Stimulated activated naive CD8-positive, alpha-beta T cell treated with anti-CD3 and anti-CD28 coated beads, Interleukin-15, amount 100 ng/mL, for 72 hours (primary cell): ENCODE measurements at regions not wholly inside any gene's neighbourhood (a gene's known extent, or its start where the extent isn't known, plus 50 kb on each side); places are given as distances from the start of the nearest gene placed in this dataset.
A peak's percentile ranks its signal among the peaks of the same experiment; 100 is the strongest.
"Not testable (repeated sequence)": the region's sequence is repeated elsewhere in the genome, so short reads cannot be mapped to it uniquely, and the experiment has no call there.

Experiments used
- ATAC-seq: fragments of 150-1000 bp; cut with Tn5 transposase; 2 replicates; pipeline ENCODE4 v1.10.0; 2021; ENCODE audit warnings: mild to moderate bottlenecking, moderate library complexity
- DNase-seq, 2 donors: peaks; one replicate each; pipeline ENCODE4 v3.0.0; 2021 to 2022
- H3K27ac Mint-ChIP-seq, 2 donors: one replicate each; pipeline ENCODE4 v1.8.0; 2022; ENCODE audit warnings: mild to moderate bottlenecking in 2 of 2, mixed read lengths in 2 of 2, moderate library complexity in 2 of 2
- H3K27me3 Mint-ChIP-seq: one replicate; pipeline ENCODE4 v1.8.0; 2022; ENCODE audit warnings: mixed read lengths
- H3K4me1 Mint-ChIP-seq: one replicate; pipeline ENCODE4 v1.8.0; 2022; ENCODE audit warnings: mild to moderate bottlenecking, mixed read lengths
- H3K4me3 Mint-ChIP-seq, 2 donors: one replicate each; pipeline ENCODE4 v1.8.0; 2022; ENCODE audit warnings: mild to moderate bottlenecking in 2 of 2, mixed read lengths in 2 of 2, moderate library complexity in 1 of 2
- H3K9me3 Mint-ChIP-seq, 2 donors: one replicate each; pipeline ENCODE4 v1.8.0; 2022; ENCODE audit warnings: mixed read lengths in 2 of 2

GRCh38 chr17:64779098-64779375 lies 116.9 kb upstream of the SMURF2 start:
- H3K9me3 Mint-ChIP-seq, ATAC-seq, DNase-seq, H3K27ac Mint-ChIP-seq: not testable (repeated sequence)
- Mint-ChIP-seq H3K4me3 (peak overlapping the region; percentile 22 to 71), H3K27me3 (peaks cover 13% of the 10 kb centered on the region), H3K4me1 (peaks cover 64% of the 10 kb centered on the region)

- peaks cover 64% of the 10 kb centered on the region for H3K4me1 Mint-ChIP-seq
- ATAC-seq (peak; percentile 9), DNase-seq (peak; percentile 26 to 59)
- H3K27ac Mint-ChIP-seq, result peak overlapping the region in 1 of 2 donors; percentile 63
- peaks cover 13% of the 10 kb centered on the region for H3K27me3 Mint-ChIP-seq
- no peaks in the 10 kb centered on the region for H3K9me3 Mint-ChIP-seq
- H3K4me3 Mint-ChIP-seq, result peak overlapping the region; percentile 22 to 78
Measured at GRCh38 chr17:64778240-64779097, 116.4 kb upstream of the SMURF2 start.

DNA sequence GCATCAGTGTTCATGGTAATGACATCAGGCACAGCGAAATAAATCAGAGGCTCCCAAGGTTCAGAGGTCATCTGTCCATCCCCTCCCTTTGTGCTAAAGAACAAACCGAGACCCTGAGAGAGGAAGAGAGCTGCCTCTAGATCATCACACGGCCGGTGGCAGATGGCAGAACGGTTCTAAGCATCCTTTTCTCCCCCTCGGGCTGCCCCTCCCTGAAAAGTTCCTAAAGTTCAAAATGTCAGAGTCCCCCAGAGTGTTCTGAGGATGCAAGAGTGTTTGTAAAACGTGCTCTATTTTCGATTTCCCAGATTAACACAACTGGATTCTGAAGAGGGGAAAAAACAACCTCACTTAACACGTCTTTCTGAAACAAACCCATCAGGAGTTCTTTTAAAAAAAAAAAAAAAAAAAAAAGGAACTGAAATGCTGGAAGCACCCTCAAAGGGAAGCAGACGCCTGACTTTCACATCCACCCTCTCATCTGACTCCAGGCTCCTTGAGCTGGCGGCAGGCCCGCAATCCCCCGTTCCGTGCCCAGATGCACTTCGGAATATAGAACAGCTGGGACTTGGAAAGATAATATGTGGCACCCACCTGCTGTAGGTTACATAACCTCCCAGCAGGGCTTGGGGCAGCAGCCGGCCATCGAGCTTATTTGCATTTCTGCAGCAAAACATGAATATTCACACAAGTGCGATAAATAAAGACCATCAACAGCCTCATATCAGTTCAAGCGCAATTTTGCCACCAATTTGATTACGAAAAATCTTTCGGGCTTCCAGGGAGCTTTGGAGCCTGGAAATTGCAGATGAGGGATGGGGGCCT lies 115.5 kb upstream of the SMURF2 start:
- no peak for ATAC-seq
- H3K27me3 Mint-ChIP-seq, result peaks cover 13% of the 10 kb centered on the region

GRCh38 chr17:64776720-64777414 lies 114.8 kb upstream of the SMURF2 start:
- ATAC-seq (peak; percentile 73), DNase-seq (peak; percentile 76 to 80)
- H3K27ac Mint-ChIP-seq, result peak overlapping the region in 1 of 2 donors; percentile 59
- not testable (repeated sequence) for H3K9me3 Mint-ChIP-seq
- peak overlapping the region; percentile 76 for H3K4me3 Mint-ChIP-seq
- H3K4me1 Mint-ChIP-seq, result peaks cover 48% of the 10 kb centered on the region
- H3K27me3 Mint-ChIP-seq, result peaks cover 13% of the 10 kb centered on the region

More for the DNA sequence above, 115.5 kb upstream of the SMURF2 start:
- Mint-ChIP-seq H3K4me3 (peak overlapping the region; percentile 43 to 75), H3K27ac (no peak overlapping the region), H3K4me1 (peaks cover 56% of the 10 kb centered on the region), H3K9me3 (no peaks in the 10 kb centered on the region)
- no peak for DNase-seq

DNA sequence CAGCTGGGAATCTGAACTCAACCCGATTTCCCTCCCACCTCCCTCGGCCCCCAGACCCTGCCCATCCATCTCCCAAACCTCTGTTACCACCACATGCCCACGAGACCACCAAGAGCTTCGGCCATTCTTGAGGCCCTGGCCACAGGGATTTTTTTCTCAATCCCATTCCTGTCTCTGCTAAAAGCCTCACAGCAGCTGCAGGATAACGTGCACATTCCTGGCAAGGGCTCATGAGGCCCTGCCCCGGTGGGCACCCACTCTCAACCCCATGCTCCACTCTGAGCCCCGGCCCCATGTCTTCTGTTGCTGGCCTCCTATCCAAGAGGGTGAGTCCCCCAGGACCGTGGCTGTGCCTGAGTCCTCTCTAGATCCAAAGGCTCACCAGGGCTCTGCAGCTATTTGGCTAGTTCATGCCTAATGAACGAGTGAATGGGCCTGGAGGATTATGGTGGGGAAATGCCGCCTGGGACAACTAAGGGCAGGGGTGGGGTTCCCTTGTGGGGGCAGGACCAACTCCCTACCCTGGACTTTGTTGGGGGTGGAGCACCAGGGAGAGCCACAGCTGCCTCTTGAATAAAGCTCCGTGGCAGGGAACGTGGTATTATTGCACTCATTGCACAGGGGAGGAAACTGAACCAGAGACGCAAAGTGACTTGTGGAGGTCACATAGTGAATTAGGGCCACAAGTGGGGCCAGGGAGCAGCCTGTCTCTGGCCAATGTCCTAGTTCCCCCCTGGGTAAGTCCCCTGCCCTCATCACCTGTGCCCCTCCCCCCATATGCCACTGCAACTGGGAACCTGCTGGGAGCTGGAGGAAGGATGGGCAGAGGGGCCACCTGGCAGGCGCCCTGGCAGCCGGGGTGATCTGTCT lies 113.8 kb upstream of the SMURF2 start:
- ATAC-seq (no peak), DNase-seq (no peak)
- H3K4me1 Mint-ChIP-seq, result peaks cover 39% of the 10 kb centered on the region
- H3K9me3 Mint-ChIP-seq, result no peaks in the 10 kb centered on the region
- H3K27ac Mint-ChIP-seq, result peak overlapping the region; percentile 31 to 62
- H3K27me3 Mint-ChIP-seq, result peaks cover 13% of the 10 kb centered on the region
- peak overlapping the region in 1 of 2 donors; percentile 76 for H3K4me3 Mint-ChIP-seq

DNA sequence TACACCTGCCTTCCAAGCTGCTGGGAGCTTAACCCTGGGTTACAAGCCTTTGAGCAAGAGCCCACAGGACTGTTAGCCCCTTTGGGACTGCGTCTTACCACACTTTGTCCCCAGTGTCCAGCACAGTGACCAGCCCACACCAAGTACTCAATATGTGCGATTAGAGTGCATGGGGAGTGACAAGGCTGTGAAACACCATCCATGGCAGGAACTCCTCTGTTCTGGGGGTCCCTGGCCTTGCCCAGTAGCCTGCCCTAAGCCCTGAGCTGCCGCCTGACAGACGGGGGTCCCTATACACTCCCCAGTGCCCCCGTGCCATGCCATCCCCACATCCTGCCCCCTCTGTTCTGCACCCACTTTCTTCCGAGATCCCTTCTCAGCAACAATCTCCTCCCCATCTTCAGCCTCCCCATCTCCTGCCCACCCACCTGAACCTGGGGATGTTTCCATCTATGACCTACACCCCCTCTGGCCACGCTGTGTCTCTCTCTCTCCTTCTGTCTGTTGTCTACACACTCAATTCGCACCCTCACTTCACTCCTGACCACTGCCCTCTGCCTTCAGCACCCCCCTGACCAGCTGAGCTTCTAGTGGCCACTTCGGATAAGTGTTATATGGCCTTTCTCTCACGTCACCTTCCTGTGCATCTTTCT lies 112.9 kb upstream of the SMURF2 start:
- H3K27me3 Mint-ChIP-seq, result peaks cover 13% of the 10 kb centered on the region
- no peaks in the 10 kb centered on the region for H3K9me3 Mint-ChIP-seq
- peaks cover 30% of the 10 kb centered on the region for H3K4me1 Mint-ChIP-seq
- DNase-seq (no peak), ATAC-seq (no peak)
- H3K27ac Mint-ChIP-seq, result no peak overlapping the region
- no peak overlapping the region for H3K4me3 Mint-ChIP-seq

DNA sequence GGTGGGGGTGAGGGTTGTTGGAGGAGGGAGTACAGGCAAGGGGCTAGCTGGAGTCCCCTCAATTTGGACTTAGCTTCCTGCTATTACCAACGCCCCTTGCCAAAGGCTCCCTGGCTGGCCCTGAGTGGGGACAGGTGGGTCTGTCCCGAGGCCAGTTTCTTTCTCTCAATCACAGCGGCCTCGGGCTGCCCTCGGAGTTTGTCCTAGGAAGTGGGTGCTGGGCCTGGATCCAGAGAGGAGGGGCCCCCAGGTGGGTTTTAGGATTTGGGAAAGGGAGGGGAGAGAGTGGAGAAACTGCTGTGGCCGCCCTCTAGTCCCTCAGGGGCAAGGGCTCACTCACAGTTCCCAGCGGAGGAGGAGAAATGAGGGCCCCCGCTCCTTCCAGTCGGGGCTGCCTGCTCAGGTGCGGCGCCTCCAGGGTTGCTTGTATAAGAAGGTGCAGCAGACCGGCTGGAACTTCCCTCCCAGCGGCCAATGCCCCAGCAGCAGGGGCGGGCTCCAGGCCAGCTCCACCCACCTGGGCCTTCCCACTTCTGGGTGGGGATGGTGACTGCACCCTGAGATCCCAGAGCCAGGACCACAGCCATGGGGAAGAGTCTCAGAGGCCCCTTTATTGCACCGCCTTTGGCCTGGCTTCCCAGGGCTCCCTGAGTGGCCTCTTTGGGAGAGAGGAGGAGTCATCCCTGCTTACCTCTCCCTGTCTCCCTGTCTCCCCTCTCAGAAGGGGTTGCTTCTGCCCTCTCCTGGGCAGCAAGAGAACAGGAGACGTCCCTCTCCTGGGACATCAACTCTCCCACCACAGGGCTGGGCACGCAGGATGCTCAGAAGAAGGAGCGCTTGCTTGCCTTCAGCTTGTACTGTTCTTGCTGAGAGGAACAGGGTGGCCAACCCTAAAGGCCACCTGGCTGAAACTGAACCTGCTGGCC lies 112.0 kb upstream of the SMURF2 start:
- no peak for ATAC-seq
- H3K27ac Mint-ChIP-seq, result peak overlapping the region in 1 of 2 donors; percentile 43
- no peak for DNase-seq
- H3K27me3 Mint-ChIP-seq, result peaks cover 13% of the 10 kb centered on the region
- H3K4me1 Mint-ChIP-seq, result peaks cover 25% of the 10 kb centered on the region
- no peaks in the 10 kb centered on the region for H3K9me3 Mint-ChIP-seq
- H3K4me3 Mint-ChIP-seq, result no peak overlapping the region

GRCh38 chr17:64773386-64773835 lies 111.3 kb upstream of the SMURF2 start:
- peaks cover 13% of the 10 kb centered on the region for H3K27me3 Mint-ChIP-seq
- H3K4me3 Mint-ChIP-seq, result no peak overlapping the region
- no peak for DNase-seq
- no peaks in the 10 kb centered on the region for H3K9me3 Mint-ChIP-seq
- peaks cover 25% of the 10 kb centered on the region for H3K4me1 Mint-ChIP-seq
- no peak overlapping the region for H3K27ac Mint-ChIP-seq
- ATAC-seq, result no peak

DNA sequence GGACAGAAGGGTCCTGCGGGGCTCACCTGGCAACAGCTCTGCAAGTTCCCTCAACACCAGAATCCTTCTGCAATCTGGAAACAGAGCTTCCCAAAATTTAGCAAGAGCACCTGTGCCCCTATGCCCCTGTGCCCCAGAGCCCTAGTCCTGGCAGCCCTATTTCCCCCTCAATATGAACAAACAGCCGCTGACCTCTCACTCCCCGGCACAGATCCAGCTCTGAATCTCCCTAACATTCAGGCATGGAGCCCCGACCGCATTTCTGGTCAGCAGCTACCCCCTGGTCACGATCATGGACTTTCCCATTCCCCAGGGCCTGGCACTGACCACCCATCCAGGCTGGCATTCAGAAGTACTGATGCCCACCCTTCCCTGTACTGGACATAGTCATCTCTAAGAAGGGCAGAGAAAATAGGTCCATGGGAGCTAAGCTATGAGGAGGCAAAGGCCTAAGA lies 110.8 kb upstream of the SMURF2 start:
- H3K4me1 Mint-ChIP-seq, result peaks cover 20% of the 10 kb centered on the region
- peaks cover 8% of the 10 kb centered on the region for H3K27me3 Mint-ChIP-seq
- H3K4me3 Mint-ChIP-seq, result no peak overlapping the region
- H3K9me3 Mint-ChIP-seq, result no peaks in the 10 kb centered on the region
- no peak overlapping the region for H3K27ac Mint-ChIP-seq
- ATAC-seq (no peak), DNase-seq (no peak)

DNA sequence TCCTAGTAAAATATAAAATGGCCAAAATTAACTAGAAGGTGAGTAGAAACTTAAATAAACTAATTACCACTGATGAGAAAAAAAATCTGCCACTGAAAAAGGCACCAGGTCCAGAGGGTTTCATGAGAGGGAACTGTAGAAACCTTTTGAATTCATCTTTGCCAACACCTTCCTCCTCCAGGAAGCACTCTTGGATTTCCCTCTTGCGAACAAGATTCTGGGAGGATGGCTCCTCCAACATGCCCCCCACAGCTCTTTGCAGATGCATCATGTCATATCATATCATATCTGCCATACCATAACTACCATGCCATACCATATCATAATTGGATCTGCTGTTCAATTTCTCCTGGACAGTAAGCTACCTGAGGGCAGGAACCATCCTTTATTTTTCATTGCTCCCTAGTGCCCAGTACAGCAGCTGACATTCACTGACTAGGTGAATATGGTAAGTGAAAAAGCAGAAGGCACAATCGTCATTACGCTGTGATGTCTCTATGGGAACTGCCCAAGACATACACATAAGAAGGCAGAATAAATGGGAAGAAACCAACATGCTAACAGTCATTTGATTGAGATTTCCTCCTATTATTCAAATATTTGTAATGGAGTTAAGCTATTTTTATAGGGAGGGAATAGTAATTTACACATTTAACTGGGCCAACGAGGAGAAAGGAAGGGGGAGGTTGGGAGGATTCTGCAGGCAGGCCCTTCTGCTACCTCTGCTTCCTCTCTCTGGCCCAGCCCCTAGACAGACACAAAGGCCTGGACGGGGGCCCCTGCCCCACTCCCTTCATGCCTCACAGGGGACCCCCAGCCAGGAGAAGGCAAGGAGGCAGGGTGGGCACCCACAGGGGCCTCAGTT lies 110.1 kb upstream of the SMURF2 start:
- Mint-ChIP-seq H3K4me1 (peaks cover 13% of the 10 kb centered on the region), H3K27me3 (peaks cover 2% of the 10 kb centered on the region), H3K9me3 (no peaks in the 10 kb centered on the region), H3K4me3 (no peak overlapping the region), H3K27ac (no peak overlapping the region)
- DNase-seq (no peak), ATAC-seq (no peak)

DNA sequence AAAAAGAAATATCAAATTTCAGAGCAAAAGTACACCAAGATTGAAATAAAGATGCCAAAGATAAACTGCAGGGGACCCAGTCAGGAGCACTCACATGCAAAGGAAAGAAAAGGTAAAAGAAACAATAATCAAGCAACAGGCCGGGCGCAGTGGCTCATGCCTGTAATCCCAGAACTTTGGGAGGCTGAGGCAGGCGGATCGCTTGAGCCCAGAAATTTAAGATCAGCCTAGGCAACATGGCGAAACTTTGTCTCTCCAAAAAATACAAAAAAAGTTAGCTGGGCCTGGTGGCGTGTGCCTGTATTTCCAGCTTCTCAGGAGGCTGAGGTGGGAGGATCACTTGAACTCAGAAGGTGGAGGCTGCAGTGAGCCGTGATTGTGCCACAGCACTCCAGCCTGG lies 107.6 kb upstream of the SMURF2 start:
- Mint-ChIP-seq H3K27me3 (no peaks in the 10 kb centered on the region), H3K9me3 (no peaks in the 10 kb centered on the region), H3K27ac (no peak overlapping the region), H3K4me1 (no peaks in the 10 kb centered on the region), H3K4me3 (no peak overlapping the region)
- ATAC-seq (no peak), DNase-seq (no peak)

DNA sequence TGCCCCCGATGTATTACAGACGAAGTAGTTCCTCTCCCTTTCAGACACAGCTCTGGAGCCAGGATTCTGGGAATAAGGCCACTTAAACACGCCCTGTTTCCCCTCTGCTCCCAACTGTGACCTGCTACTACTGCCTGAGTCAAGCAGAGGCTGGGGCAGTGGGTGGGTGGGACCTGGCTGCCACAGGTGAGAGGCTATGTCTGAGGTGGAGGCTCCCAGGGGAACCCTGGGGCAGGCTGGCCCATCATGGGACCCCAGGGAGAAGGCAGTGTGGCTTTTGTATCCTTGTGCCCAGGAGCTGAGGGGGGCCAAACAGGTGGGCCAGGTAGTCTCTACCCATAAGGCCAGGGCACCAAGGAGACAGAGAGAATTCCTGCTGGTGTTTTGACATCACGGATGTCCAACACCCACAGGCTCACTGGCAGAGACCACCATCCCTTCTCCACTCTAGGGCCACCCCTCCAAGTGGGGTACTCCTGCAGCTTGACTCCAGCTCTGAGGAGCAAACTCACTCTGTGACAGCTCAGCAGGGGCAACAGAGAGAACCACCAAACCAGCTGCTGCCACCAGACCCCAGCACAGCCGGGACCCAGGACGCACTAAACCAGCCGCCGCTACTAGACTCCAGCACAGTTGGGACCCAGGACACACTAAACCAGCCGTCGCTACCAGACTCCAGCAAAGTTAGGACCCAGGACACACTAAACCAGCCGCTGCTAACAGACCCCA lies 105.3 kb upstream of the SMURF2 start:
- Mint-ChIP-seq H3K27me3 (no peaks in the 10 kb centered on the region), H3K4me3 (no peak overlapping the region), H3K27ac (no peak overlapping the region), H3K9me3 (no peaks in the 10 kb centered on the region), H3K4me1 (no peaks in the 10 kb centered on the region)
- no peak for ATAC-seq
- no peak for DNase-seq
